GM12878 (cell line): ENCODE measurements at regions not wholly inside any gene's neighbourhood (a gene's known extent, or its start where the extent isn't known, plus 50 kb on each side); places are given as distances from the start of the nearest gene placed in this dataset.

Experiments used
- ATAC-seq: fragments of 200-7000 bp; cut with Tn5 transposase; 3 replicates; pipeline ENCODE4 v1.9.1; 2020; ENCODE audit warnings: mild to moderate bottlenecking, moderate library complexity
- BruUV-seq: library from RNA; stranded (reverse); fragments of 400-500 nt; replicated peaks from 2 replicates; lab custom pipeline; 2021; lab: Mats Ljungman, UMichigan
- CTCF ChIA-PET: fragments of 300-600 bp; sonication (Branson Sonifier 250); formaldehyde crosslinking; extraction: SDS; loops from one replicate; lab custom pipeline; 2021; ENCODE audit warnings: inconsistent platforms; lab: Yijun Ruan, JAX
- POLR2A ChIA-PET: fragments of 350-600 bp; formaldehyde crosslinking; extraction: SDS; loops from one replicate; lab custom pipeline; 2021; ENCODE audit warnings: inconsistent platforms; lab: Charles Lee
- RAD21 ChIA-PET: fragments of 300-600 bp; sonication (Branson Sonifier 250); formaldehyde crosslinking; loops from one replicate; lab custom pipeline; 2023; ENCODE audit warnings: antibody characterized with exemption; ENCODE audit not compliant: unreplicated experiment; lab: Charles Lee
- SMC1A ChIA-PET: fragments of 300-600 bp; sonication (Branson Sonifier 250); formaldehyde crosslinking; loops from one replicate; lab custom pipeline; 2023; ENCODE audit not compliant: unreplicated experiment, uncharacterized antibody; lab: Charles Lee
- DNase-seq: peaks from one replicate; pipeline ENCODE4 v3.0.0-alpha.2; 2011; ENCODE audit warnings: low read depth, low spot score
- FAIRE-seq: peaks from 3 replicates; lab custom pipeline; 2011; peaks lifted over from hg19 to GRCh38; lab: Jason Lieb, UNC
- H2AFZ ChIP-seq: 2 replicates; pipeline ENCODE4 v1.6.0; 2011; ENCODE audit warnings: low read depth, low read length, control low read depth; ENCODE audit not compliant: control insufficient read depth
- H3K27ac ChIP-seq: 2 replicates; pipeline ENCODE4 v1.5.1; 2011; ENCODE audit warnings: control low read depth; ENCODE audit not compliant: control insufficient read depth, insufficient read depth
- H3K27me3 ChIP-seq, 2 experiments: replicated peaks in 1 of 2; 2 replicates each; pipeline versions ENCODE4 v1.6.0 to v1.6.1; 2011; ENCODE audit warnings: low read length in 1 of 2; ENCODE audit not compliant: control insufficient read depth in 2 of 2, insufficient read depth in 2 of 2
- H3K36me3 ChIP-seq, 2 experiments: 2 replicates each; pipeline ENCODE4 v1.5.1; 2011; ENCODE audit warnings: low read length in 1 of 2; ENCODE audit not compliant: control insufficient read depth in 2 of 2, insufficient read depth in 2 of 2
- H3K4me1 ChIP-seq: 2 replicates; pipeline ENCODE4 v1.6.1; 2011; ENCODE audit warnings: mild to moderate bottlenecking, low read length, moderate library complexity, mixed read lengths; ENCODE audit not compliant: control insufficient read depth, insufficient read depth
- H3K4me2 ChIP-seq: 2 replicates; pipeline ENCODE4 v1.6.0; 2011; ENCODE audit warnings: control low read depth; ENCODE audit not compliant: control insufficient read depth, insufficient read depth
- H3K4me3 ChIP-seq: fragments of 200-600 bp; sonication (generic); 2 replicates; pipeline ENCODE4 v1.5.1; 2016
- H3K79me2 ChIP-seq: 2 replicates; pipeline ENCODE4 v1.6.0; 2011; ENCODE audit warnings: low read length; ENCODE audit not compliant: control insufficient read depth, insufficient read depth
- H3K9ac ChIP-seq: 2 replicates; pipeline ENCODE4 v1.8.0; 2011; ENCODE audit warnings: low read length, control low read depth, mixed read lengths; ENCODE audit not compliant: control insufficient read depth, insufficient read depth
- H3K9me3 ChIP-seq: replicated peaks from 3 replicates; pipeline ENCODE4 v1.5.1; 2011; ENCODE audit warnings: mild to moderate bottlenecking, low read length; ENCODE audit not compliant: control insufficient read depth, insufficient read depth
- H4K20me1 ChIP-seq: 2 replicates; pipeline ENCODE4 v1.6.0; 2011; ENCODE audit not compliant: control insufficient read depth, insufficient read depth
- CHD4 ChIP-seq: fragments of 200-600 bp; sonication (generic); IDR thresholded peaks from 2 replicates; pipeline ENCODE4 v1.6.1; 2016; ENCODE audit warnings: mild to moderate bottlenecking
- HDAC2 ChIP-seq: fragments of 200-600 bp; sonication (generic); IDR thresholded peaks from 2 replicates; pipeline ENCODE4 v1.6.1; 2017
- SREBF1 ChIP-seq: IDR thresholded peaks from 2 replicates; pipeline ENCODE4 v1.6.1; 2012; ENCODE audit warnings: mild to moderate bottlenecking, low read length
- TCF3 ChIP-seq: IDR thresholded peaks from 2 replicates; pipeline ENCODE4 v1.6.1; 2012; ENCODE audit warnings: low read depth, mild to moderate bottlenecking, low read length, borderline replicate concordance; ENCODE audit not compliant: insufficient read depth
- ZSCAN29 ChIP-seq: fragments of 450-650 bp; IDR thresholded peaks from 2 replicates; pipeline ENCODE4 v1.6.1; 2017; ENCODE audit warnings: mild to moderate bottlenecking, moderate library complexity
- WGBS: methylation state at CpG from one replicate; pipeline ENCODE4 v1.1.6; 2016; ENCODE audit warnings: low lambda C conversion rate; ENCODE audit not compliant: insufficient replicate concordance, insufficient coverage; ENCODE audit errors: missing lambda C conversion rate; 5-methylcytosine and 5-hydroxymethylcytosine counted together
- in situ Hi-C: fragments of 300-500 bp; cut with MboI; formaldehyde crosslinking; loops from 9 replicates; pipeline ENCODE4 v1.14.3; 2018; ENCODE audit warnings: mixed read lengths
- intact Hi-C: fragments of 100-400 bp; cut with micrococcal nuclease; formaldehyde crosslinking; loops from one replicate; pipeline ENCODE4 v1.14.2; 2022; ENCODE audit not compliant: unreplicated experiment
- TF ChIP-seq, protein P1 (sequence below): fragments of 450-650 bp; IDR thresholded peaks from 2 replicates; pipeline ENCODE4 v1.6.1; 2016; ENCODE audit warnings: mild to moderate bottlenecking

DNA sequence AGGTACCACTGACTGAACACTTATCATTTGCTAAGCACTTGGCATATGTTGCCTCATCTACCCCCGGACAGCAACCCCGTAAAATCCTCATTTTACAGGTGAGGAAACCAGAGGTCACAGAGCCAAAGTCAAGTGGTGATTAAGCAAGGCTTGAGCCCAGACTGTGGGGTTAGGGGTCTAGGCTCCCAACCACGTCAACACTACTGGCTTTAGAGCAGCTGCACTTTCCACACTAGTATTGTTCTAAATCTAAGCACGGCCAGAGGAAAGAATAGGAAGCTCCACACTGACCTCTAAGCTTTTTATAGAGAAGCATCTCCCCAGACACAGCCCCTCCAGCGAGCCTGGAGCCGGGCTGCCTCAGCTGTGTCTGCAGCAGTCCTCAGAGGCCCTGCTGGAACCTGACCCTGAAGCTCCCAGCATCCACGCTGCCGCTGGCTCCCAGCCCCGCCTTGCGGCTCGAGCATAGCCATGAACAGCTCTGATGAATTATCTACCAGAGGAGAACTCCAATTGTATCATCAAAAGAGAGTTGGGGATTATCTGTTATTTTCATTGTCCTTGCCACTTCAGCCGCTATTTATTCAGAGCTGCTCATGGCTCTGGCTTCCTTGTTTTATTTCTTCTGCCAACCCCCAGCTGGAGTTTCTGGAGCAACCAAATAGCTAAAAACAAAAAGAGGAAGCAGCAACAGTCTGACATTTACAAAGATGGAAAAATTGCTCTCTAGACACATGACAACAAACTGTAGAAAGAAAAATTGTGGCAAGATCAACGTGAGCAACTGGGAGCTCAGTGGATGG, 62.2 kb upstream of the RTN4 start:
- Histone ChIP-seq H3K79me2 (no peaks in the 10 kb centered on the region), H3K9me3 (no peaks in the 10 kb centered on the region), H3K27ac (no peak overlapping the region), H3K27me3 (no peaks in the 10 kb centered on the region), H3K4me2 (no peak overlapping the region; the same call in 1 of the 2 replicates), H3K36me3 (no peaks in the 10 kb centered on the region), H3K9ac (no peak overlapping the region), H3K4me1 (no peaks in the 10 kb centered on the region), H4K20me1 (no peaks in the 10 kb centered on the region), H2AFZ (peak overlapping the region; percentile 31), H3K4me3 (no peak overlapping the region)
- in situ Hi-C loops: no loop called here
- no TSS peak for BruUV-seq
- POLR2A ChIA-PET: no interaction called here
- RAD21 ChIA-PET: no interaction called here
- WGBS: 77% methylated on average over 13 of the region's 13 CpGs
- intact Hi-C loops: no loop called here
- CTCF ChIA-PET: interaction anchor here (1.0 kb wide), 3 partner anchors 9 to 213 kb away, joined by 3 to 5 read pairs (median 3); no protein-coding TSS in a partner anchor
- no peak for ATAC-seq
- TF ChIP-seq TCF3 (no peak), ZSCAN29 (no peak), HDAC2 (no peak), SREBF1 (no peak), CHD4 (no peak)
- TF ChIP-seq, protein P1, sequence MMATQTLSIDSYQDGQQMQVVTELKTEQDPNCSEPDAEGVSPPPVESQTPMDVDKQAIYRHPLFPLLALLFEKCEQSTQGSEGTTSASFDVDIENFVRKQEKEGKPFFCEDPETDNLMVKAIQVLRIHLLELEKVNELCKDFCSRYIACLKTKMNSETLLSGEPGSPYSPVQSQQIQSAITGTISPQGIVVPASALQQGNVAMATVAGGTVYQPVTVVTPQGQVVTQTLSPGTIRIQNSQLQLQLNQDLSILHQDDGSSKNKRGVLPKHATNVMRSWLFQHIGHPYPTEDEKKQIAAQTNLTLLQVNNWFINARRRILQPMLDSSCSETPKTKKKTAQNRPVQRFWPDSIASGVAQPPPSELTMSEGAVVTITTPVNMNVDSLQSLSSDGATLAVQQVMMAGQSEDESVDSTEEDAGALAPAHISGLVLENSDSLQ: no peak
- DNase-seq: no peak
- FAIRE-seq: no peak
- SMC1A ChIA-PET: interaction anchor here (1.0 to 1.3 kb wide), 2 partner anchors 11 to 66 kb away, joined by 3 read pairs; no protein-coding TSS in a partner anchor
